ENCODE measurements at regions not wholly inside any gene's neighbourhood (a gene's known extent, or its start where the extent isn't known, plus 50 kb on each side); places are given as distances from the start of the nearest gene placed in this dataset.

GRCh38 chr12:62032870-62033269 lies 227.3 kb upstream of the USP15 start:
- H3K9me3 ChIP-seq (ENCODE audit: control insufficient read depth, insufficient read depth, low read depth, low read length), result no peaks in the 10 kb centered on the region
- no peak for DNase-seq (ENCODE audit: low read depth in 2 of 2)
- H3K4me3 ChIP-seq (replicated peaks in 1 of 4; ENCODE audit: control extremely low read depth in 1 of 4, insufficient read depth in 1 of 4, low read depth in 3 of 4, low read length in 4 of 4), result no peak overlapping the region
- no peaks in the 10 kb centered on the region for H3K36me3 ChIP-seq (ENCODE audit: control insufficient read depth, insufficient read depth, low read length)
- no peaks in the 10 kb centered on the region for H3K79me2 ChIP-seq (ENCODE audit: control insufficient read depth, insufficient read depth, low read length)
- H3K9ac ChIP-seq (ENCODE audit: insufficient read depth, low read length), result no peak overlapping the region
- TF ChIP-seq EZH2 (IDR thresholded peaks at IDR 0.05; ENCODE audit: low read length, missing control alignments) (no peak), CTCF (conservative IDR thresholded peaks at IDR 0.05 in 1 of 2, IDR thresholded peaks at IDR 0.05 in 1 of 2; ENCODE audit: low read depth in 1 of 2, low read length in 2 of 2) (no peak)
- no peak overlapping the region for H2AFZ ChIP-seq (ENCODE audit: low read length)
- no peaks in the 10 kb centered on the region for H4K20me1 ChIP-seq (ENCODE audit: control insufficient read depth, extremely low read depth, insufficient read depth, low read length)
- no peak overlapping the region for H3K27ac ChIP-seq (ENCODE audit: insufficient read depth, low read length)
- no peaks in the 10 kb centered on the region for H3K4me1 ChIP-seq (ENCODE audit: control insufficient read depth, extremely low read depth, insufficient read depth, low read length)
- no peak overlapping the region for H3K4me2 ChIP-seq (ENCODE audit: extremely low read depth, insufficient read depth, low read length)
- no peaks in the 10 kb centered on the region for H3K27me3 ChIP-seq (ENCODE audit: control insufficient read depth, insufficient read depth, low read length)

GRCh38 chr12:62044450-62045135 lies 215.6 kb upstream of the USP15 start:
- TF ChIP-seq CTCF (conservative IDR thresholded peaks at IDR 0.05 in 1 of 2, IDR thresholded peaks at IDR 0.05 in 1 of 2; ENCODE audit: low read depth in 1 of 2, low read length in 2 of 2) (no peak), EZH2 (IDR thresholded peaks at IDR 0.05; ENCODE audit: low read length, missing control alignments) (no peak)
- Histone ChIP-seq H3K79me2 (ENCODE audit: control insufficient read depth, insufficient read depth, low read length) (no peaks in the 10 kb centered on the region), H3K27ac (ENCODE audit: insufficient read depth, low read length) (no peak overlapping the region), H3K9ac (ENCODE audit: insufficient read depth, low read length) (no peak overlapping the region), H3K27me3 (ENCODE audit: control insufficient read depth, insufficient read depth, low read length) (no peaks in the 10 kb centered on the region), H3K4me3 (replicated peaks in 1 of 4; ENCODE audit: control extremely low read depth in 1 of 4, insufficient read depth in 1 of 4, low read depth in 3 of 4, low read length in 4 of 4) (no peak overlapping the region), H4K20me1 (ENCODE audit: control insufficient read depth, extremely low read depth, insufficient read depth, low read length) (no peaks in the 10 kb centered on the region), H2AFZ (ENCODE audit: low read length) (no peak overlapping the region), H3K4me1 (ENCODE audit: control insufficient read depth, extremely low read depth, insufficient read depth, low read length) (no peaks in the 10 kb centered on the region), H3K36me3 (ENCODE audit: control insufficient read depth, insufficient read depth, low read length) (no peaks in the 10 kb centered on the region), H3K4me2 (ENCODE audit: extremely low read depth, insufficient read depth, low read length) (no peak overlapping the region), H3K9me3 (ENCODE audit: control insufficient read depth, insufficient read depth, low read depth, low read length) (no peaks in the 10 kb centered on the region)
- DNase-seq (ENCODE audit: low read depth in 2 of 2), result no peak

- H3K4me3 ChIP-seq (replicated peaks in 1 of 4; ENCODE audit: control extremely low read depth in 1 of 4, insufficient read depth in 1 of 4, low read depth in 3 of 4, low read length in 4 of 4), result no peak overlapping the region
- no peak for DNase-seq (ENCODE audit: low read depth in 2 of 2)
- H3K79me2 ChIP-seq (ENCODE audit: control insufficient read depth, insufficient read depth, low read length), result no peaks in the 10 kb centered on the region
- no peak for TF ChIP-seq CTCF (conservative IDR thresholded peaks at IDR 0.05 in 1 of 2, IDR thresholded peaks at IDR 0.05 in 1 of 2; ENCODE audit: low read depth in 1 of 2, low read length in 2 of 2)
- no peak for TF ChIP-seq EZH2 (IDR thresholded peaks at IDR 0.05; ENCODE audit: low read length, missing control alignments)
- H3K36me3 ChIP-seq (ENCODE audit: control insufficient read depth, insufficient read depth, low read length), result no peaks in the 10 kb centered on the region
- H3K4me2 ChIP-seq (ENCODE audit: extremely low read depth, insufficient read depth, low read length), result no peak overlapping the region
- H3K9ac ChIP-seq (ENCODE audit: insufficient read depth, low read length), result no peak overlapping the region
- H3K9me3 ChIP-seq (ENCODE audit: control insufficient read depth, insufficient read depth, low read depth, low read length), result no peaks in the 10 kb centered on the region
- H3K27me3 ChIP-seq (ENCODE audit: control insufficient read depth, insufficient read depth, low read length), result no peaks in the 10 kb centered on the region
- H3K27ac ChIP-seq (ENCODE audit: insufficient read depth, low read length), result no peak overlapping the region
- H4K20me1 ChIP-seq (ENCODE audit: control insufficient read depth, extremely low read depth, insufficient read depth, low read length), result no peaks in the 10 kb centered on the region
- no peak overlapping the region for H2AFZ ChIP-seq (ENCODE audit: low read length)
- no peaks in the 10 kb centered on the region for H3K4me1 ChIP-seq (ENCODE audit: control insufficient read depth, extremely low read depth, insufficient read depth, low read length)
Observed at GRCh38 chr12:62045211-62045610, 215.0 kb upstream of the USP15 start.

Measured in fibroblast of lung (primary cell).